Stimulated activated CD8-positive, alpha-beta memory T cell treated with anti-CD3 and anti-CD28 coated beads, Interleukin-15, amount 100 ng/mL, for 1 hour (primary cell): ENCODE measurements at regions not wholly inside any gene's neighbourhood (a gene's known extent, or its start where the extent isn't known, plus 50 kb on each side); places are given as distances from the start of the nearest gene placed in this dataset.
"Not testable (repeated sequence)": the region's sequence is repeated elsewhere in the genome, so short reads cannot be mapped to it uniquely, and the experiment has no call there.

Experiments used
- DNase-seq: peaks from one replicate; pipeline ENCODE4 v3.0.0-alpha.2; 2020; ENCODE audit warnings: low read depth

DNA sequence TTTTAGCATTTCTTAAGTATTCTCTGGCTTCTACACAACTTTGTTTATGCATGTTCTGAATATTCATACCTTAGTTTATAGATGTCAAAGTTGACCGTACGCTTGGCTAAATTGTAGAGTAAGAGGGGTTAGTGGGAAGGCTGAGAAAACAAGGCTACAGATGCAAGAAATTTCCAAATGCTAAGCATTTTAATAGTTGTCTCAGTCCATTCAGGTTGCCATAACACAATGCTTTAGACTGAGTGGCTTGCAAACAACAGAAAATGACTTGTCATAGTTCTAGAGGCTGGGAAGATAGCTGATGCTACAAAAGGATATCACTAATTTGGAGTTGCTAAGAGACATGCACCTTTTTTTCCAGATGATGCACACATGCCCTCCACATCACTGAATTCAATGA is 53.0 kb upstream of the C1QTNF3 start:
- DNase-seq, result not testable (repeated sequence)

GRCh38 chr5:34099891-34100290 is 56.9 kb upstream of the C1QTNF3 start:
- DNase-seq, result not testable (repeated sequence)

- DNase-seq, result not testable (repeated sequence)
Measured at GRCh38 chr5:34101567-34101966, 58.6 kb upstream of the C1QTNF3 start.

DNA sequence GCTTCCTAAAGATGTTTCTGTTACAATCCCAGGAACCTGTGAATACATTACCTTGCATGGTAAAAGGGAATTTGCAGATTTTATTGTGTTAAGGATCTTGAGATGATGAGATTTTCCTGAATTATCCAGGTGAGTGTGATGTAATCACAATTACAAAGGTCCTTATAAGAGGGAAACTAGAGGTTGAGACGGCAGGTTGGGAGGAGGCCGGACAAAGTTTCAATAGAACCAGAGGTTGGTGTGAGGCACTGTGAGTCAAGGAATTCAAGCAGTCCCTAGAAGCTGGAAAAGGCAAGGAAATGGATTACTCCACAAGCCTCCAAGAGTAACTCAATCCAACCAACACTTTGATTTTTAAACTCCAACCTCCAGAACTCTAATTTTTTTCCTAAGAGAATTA is 65.9 kb upstream of the C1QTNF3 start:
- not testable (repeated sequence) for DNase-seq

DNA sequence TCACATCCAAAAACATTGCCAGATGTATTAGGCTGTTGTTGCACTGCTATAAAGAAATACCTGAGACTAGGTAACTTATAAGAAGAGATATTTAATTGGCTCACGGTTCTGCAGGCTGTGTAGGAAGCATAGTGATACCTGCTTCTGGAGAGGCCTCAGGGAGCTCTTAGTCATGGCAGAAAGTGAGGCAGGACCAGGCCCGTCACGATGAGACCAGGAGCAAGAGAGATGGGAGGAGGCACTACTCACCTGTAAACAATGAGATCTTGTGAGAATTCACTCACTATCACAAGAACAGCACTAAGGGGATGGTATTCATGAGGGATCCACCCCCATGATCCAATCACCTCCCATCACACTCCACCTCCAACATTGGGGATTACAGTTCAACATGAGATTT is 81.3 kb upstream of the C1QTNF3 start:
- not testable (repeated sequence) for DNase-seq

DNA sequence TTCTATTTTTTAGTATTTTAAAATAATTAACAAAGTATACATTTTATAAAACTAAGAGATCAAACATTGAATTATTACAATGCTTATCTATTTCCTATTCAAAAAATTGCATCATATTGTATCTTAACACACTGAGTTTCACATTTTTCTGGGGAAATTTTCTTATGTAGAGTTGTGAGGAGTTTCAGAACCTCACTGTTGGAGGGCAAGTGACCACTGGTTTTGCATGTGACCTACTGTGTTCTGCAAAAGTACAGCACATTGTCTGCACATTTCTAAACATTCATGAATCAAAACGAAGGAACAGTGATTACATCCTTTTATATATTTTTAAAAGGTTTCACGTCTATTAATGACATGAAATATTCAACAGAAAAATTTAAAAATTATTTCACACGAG is 82.3 kb upstream of the C1QTNF3 start:
- DNase-seq, result not testable (repeated sequence)

GRCh38 chr5:34126741-34127140 is 83.7 kb upstream of the C1QTNF3 start:
- not testable (repeated sequence) for DNase-seq

GRCh38 chr5:34127818-34128217 is 84.8 kb upstream of the C1QTNF3 start:
- DNase-seq, result not testable (repeated sequence)

DNA sequence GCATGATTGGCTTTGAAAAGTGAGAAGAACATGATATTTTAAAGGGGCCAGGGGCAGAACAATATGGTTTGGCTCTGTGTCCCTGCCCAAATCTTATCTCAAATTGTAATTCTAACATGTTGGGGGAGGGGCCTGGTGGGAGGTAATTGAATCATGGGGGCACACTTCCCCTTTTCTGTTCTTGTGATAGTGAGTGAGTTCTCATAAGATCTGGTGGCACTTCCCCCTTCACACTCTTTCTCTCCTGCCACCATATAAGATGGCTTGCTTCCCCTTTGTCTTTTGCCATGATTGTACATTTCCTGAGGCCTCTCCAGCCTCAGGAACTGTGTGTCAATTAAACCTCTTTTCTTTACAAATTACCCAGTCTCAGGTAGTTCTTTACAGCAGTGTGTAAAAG is 85.9 kb upstream of the C1QTNF3 start:
- DNase-seq, result not testable (repeated sequence)

- DNase-seq, result not testable (repeated sequence)
Measured at GRCh38 chr5:34154988-34155387, 112.0 kb upstream of the C1QTNF3 start.

DNA sequence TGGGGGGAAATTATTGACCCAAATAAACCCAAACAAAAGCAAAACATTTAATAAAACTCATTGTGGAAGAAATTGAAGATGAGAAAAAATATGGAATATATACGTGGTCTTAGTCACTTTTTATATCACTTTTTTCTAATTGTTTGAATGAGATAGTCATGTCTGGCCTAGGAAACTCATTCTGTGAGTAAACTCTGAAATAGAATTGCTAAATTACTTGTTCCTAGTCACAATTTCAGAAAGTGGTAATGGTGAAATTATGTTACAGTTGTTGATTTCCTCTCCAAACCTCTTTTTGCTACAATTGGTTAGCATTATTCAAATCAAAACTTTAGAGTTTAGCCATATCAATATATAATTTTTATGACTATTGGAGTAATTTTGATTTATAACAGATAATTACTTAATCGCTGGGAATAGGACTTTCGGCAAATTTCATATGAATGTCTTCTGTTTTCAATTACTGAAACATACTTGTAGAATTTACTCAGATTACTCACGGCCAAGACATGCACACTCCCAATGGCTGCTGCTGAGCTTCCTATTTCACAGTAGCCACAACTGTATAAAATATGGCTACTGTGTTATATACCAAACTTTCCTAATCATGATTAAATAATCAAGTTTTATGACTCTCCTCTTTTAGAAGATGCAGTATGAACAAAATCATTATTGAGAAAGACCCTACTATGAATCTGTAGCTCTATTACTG is 113.8 kb upstream of the C1QTNF3 start:
- not testable (repeated sequence) for DNase-seq

- not testable (repeated sequence) for DNase-seq
Measured at GRCh38 chr5:34160904-34161303, 117.9 kb upstream of the C1QTNF3 start.

- not testable (repeated sequence) for DNase-seq
Measured at GRCh38 chr5:34171398-34171797, 128.4 kb upstream of the C1QTNF3 start.

GRCh38 chr5:34179453-34180190 is 136.6 kb upstream of the C1QTNF3 start:
- DNase-seq, result not testable (repeated sequence)

DNA sequence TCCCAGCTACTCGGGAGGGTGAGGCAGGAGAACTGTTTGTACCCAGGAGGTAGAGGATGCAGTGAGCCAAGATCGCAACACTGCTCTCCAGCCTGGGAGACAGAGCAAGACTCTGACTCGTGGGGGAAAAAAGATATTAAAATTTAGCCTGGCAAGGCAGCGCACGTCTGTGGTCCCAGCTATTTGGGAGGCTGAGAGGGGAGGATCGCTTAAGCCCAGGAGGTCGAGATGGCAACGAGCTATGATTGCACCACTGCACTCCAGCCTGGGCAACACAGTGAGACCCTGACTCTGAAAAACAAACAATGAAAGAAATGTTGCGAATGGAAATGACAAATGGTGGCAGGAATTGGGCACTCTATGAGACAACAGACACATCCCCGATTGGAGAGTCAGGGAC is 137.2 kb upstream of the C1QTNF3 start:
- not testable (repeated sequence) for DNase-seq

DNA sequence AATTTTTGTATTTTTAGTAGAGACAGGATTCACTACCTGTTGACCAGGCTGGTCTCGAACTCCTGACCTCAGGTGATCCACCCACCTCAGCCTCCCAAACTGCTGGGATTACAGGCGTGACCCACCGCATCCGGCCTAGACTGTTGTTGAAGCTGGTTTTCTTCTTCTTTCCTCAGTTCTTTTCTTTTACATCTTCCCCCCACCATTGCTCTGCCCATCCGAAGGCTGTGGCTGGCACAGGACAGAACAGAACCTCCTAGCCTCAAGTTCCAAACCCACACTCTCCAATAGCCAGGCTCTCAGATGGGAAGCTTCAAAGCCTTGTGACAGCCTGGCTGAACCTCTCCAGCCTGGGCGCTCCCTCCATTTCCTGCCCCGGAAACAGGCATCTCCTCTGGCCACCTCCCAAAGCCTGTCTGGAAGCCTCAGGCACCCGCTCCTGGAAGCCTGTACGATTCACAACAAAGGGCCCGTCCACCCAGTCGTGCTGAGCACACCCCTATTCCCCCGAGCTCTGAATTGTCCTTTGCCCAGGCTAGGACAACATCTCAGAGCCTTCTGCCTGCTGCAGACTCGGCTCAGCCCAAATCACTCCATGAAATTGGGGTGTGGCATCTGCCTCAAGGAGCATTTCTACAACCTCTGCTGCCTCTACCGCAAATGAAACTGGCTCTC is 138.1 kb upstream of the C1QTNF3 start:
- not testable (repeated sequence) for DNase-seq

- DNase-seq, result not testable (repeated sequence)
Measured at GRCh38 chr5:34185005-34185404, 142.0 kb upstream of the C1QTNF3 start.

DNA sequence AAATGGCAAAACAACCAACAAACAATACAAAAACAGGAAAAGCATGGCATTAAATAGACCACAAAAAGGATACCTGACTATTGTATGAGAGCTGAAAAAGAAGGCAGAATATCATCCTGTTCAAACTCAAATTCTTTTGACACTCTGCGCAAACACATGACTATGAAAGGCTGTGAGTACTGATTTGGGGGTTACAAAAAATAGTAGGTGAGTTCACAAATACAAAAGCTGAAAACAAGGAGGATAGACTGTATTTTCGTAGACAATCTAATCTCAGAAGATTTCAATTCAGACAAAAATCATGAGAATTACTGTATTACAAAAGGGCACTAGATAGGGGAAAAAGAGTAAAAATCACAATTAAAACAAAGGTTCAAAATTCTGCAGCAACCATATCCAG is 142.6 kb upstream of the C1QTNF3 start:
- DNase-seq, result not testable (repeated sequence)

GRCh38 chr5:34186108-34186507 is 143.1 kb upstream of the C1QTNF3 start:
- not testable (repeated sequence) for DNase-seq

GRCh38 chr5:34186865-34187264 is 143.9 kb upstream of the C1QTNF3 start:
- not testable (repeated sequence) for DNase-seq

DNA sequence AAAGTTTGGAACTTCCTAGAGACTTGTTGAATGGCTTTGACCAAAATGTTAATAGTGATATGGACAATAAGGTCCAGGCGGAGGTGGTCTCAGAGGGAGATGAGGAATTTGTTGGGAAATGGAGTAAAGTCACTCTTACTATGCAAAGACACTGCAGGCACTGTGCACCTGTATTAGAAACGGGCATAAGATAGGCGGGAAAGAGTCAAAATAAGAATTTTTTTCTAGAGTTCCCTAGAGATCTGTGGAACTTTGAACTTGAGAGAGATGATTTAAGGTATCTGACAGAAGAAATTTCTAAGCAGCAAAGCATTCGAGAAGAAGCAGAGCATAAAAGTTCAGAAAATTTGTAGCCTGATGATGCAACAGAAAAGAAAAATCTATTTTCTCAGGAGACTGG is 144.4 kb upstream of the C1QTNF3 start:
- DNase-seq, result not testable (repeated sequence)

GRCh38 chr5:34188001-34188822 is 145.2 kb upstream of the C1QTNF3 start:
- DNase-seq, result not testable (repeated sequence)
